ENCODE measurements at regions not wholly inside any gene's neighbourhood (a gene's known extent, or its start where the extent isn't known, plus 50 kb on each side); places are given as distances from the start of the nearest gene placed in this dataset.
A peak's percentile ranks its signal among the peaks of the same experiment; 100 is the strongest.
"Not testable (repeated sequence)": the region's sequence is repeated elsewhere in the genome, so short reads cannot be mapped to it uniquely, and the experiment has no call there.

GRCh38 chr12:89289720-89290119 is 62.6 kb downstream of the DUSP6 start:
- DNase-seq = no peak

- no peak for DNase-seq
Observed at GRCh38 chr12:89288959-89289358, 63.3 kb downstream of the DUSP6 start.

GRCh38 chr12:89286501-89286900 is 65.8 kb downstream of the DUSP6 start:
- DNase-seq = no peak

- no peak for DNase-seq
Observed at GRCh38 chr12:89281539-89281867, 70.8 kb downstream of the DUSP6 start.

GRCh38 chr12:89280833-89281538 is 71.3 kb downstream of the DUSP6 start:
- DNase-seq = no peak

- DNase-seq = no peak
Observed at GRCh38 chr12:89279499-89279898, 72.8 kb downstream of the DUSP6 start.

- no peak for DNase-seq
Observed at GRCh38 chr12:89278862-89279261, 73.4 kb downstream of the DUSP6 start.

GRCh38 chr12:89278169-89278568 is 74.1 kb downstream of the DUSP6 start:
- no peak for DNase-seq

GRCh38 chr12:89276860-89277259 is 75.4 kb downstream of the DUSP6 start:
- no peak for DNase-seq

- no peak for DNase-seq
Observed at GRCh38 chr12:89273525-89273924, 78.8 kb downstream of the DUSP6 start.

GRCh38 chr12:89270548-89270947 is 81.8 kb downstream of the DUSP6 start:
- DNase-seq = no peak

- no peak for DNase-seq
Observed at GRCh38 chr12:89269174-89269573, 83.1 kb downstream of the DUSP6 start.

- DNase-seq = no peak
Observed at GRCh38 chr12:89267404-89267803, 84.9 kb downstream of the DUSP6 start.

- not testable (repeated sequence) for DNase-seq
Observed at GRCh38 chr12:89266574-89267188, 85.6 kb downstream of the DUSP6 start.

- DNase-seq = no peak
Observed at GRCh38 chr12:89264837-89265236, 87.5 kb downstream of the DUSP6 start.

- no peak for DNase-seq
Observed at GRCh38 chr12:89263900-89264299, 88.4 kb downstream of the DUSP6 start.

GRCh38 chr12:89262855-89263552 is 89.3 kb downstream of the DUSP6 start:
- peak; percentile 45 for DNase-seq

- no peak for DNase-seq
Observed at GRCh38 chr12:89261982-89262381, 90.3 kb downstream of the DUSP6 start.

- DNase-seq = no peak
Observed at GRCh38 chr12:89260841-89261637, 91.3 kb downstream of the DUSP6 start.

- DNase-seq = no peak
Observed at GRCh38 chr12:89259821-89260220, 92.5 kb downstream of the DUSP6 start.

GRCh38 chr12:89258240-89258969 is 93.9 kb downstream of the DUSP6 start:
- no peak for DNase-seq

- no peak for DNase-seq
Observed at GRCh38 chr12:89257340-89257739, 95.0 kb downstream of the DUSP6 start.

GRCh38 chr12:89256060-89256459 is 96.2 kb downstream of the DUSP6 start:
- DNase-seq = no peak
